WTC11 (cell line): ENCODE measurements at regions not wholly inside any gene's neighbourhood (a gene's known extent, or its start where the extent isn't known, plus 50 kb on each side); places are given as distances from the start of the nearest gene placed in this dataset.

Experiments
- ATAC-seq: fragments of 200-7000 bp; cut with Tn5 transposase; 2 replicates; pipeline ENCODE4 v1.10.0; 2021; ENCODE audit warnings: mild to moderate bottlenecking, moderate library complexity
- CTCF ChIA-PET: fragments of 300-600 bp; sonication (Branson Sonifier 250); formaldehyde crosslinking; loops from one replicate; lab custom pipeline; 2021; ENCODE audit warnings: antibody characterized with exemption; lab: Charles Lee
- POLR2A ChIA-PET: fragments of 350-600 bp; sonication (Branson Sonifier 250); formaldehyde crosslinking; loops from one replicate; lab custom pipeline; 2021; ENCODE audit warnings: antibody characterized with exemption; lab: Charles Lee
- DNase-seq: peaks from one replicate; pipeline ENCODE4 v3.0.0; 2021; ENCODE audit warnings: low spot score
- H3K27ac Mint-ChIP-seq: 2 replicates; pipeline ENCODE4 v1.8.0; 2021; ENCODE audit warnings: mixed read lengths
- H3K27me3 Mint-ChIP-seq: 2 replicates; pipeline ENCODE4 v1.8.0; 2021; ENCODE audit warnings: low read depth, mild to moderate bottlenecking, moderate library complexity, mixed read lengths
- H3K36me3 Mint-ChIP-seq: 2 replicates; pipeline ENCODE4 v1.8.0; 2021; ENCODE audit warnings: mixed read lengths
- H3K4me1 Mint-ChIP-seq: 2 replicates; pipeline ENCODE4 v1.8.0; 2022; ENCODE audit warnings: mixed read lengths
- H3K4me3 Mint-ChIP-seq: 2 replicates; pipeline ENCODE4 v1.8.0; 2021; ENCODE audit warnings: mild to moderate bottlenecking, moderate library complexity, mixed read lengths
- H3K9me3 Mint-ChIP-seq: 2 replicates; pipeline ENCODE4 v1.8.0; 2021; ENCODE audit warnings: mixed read lengths
- ATF1 ChIP-seq: sonication (generic); formaldehyde crosslinking; IDR thresholded peaks from 2 replicates; pipeline ENCODE4 v1.8.1; 2023; ENCODE audit warnings: mild to moderate bottlenecking, moderate library complexity, missing genetic modification reagents
- CTCF ChIP-seq: fragments of 200-600 bp; IDR thresholded peaks from 2 replicates; pipeline ENCODE4 v1.8.0; 2022; ENCODE audit warnings: antibody characterized with exemption
- E2F5 ChIP-seq: sonication (generic); formaldehyde crosslinking; IDR thresholded peaks from 2 replicates; pipeline ENCODE4 v1.8.1; 2022; ENCODE audit warnings: mild to moderate bottlenecking, moderate library complexity, missing genetic modification reagents
- GABPB1 ChIP-seq: sonication (generic); formaldehyde crosslinking; IDR thresholded peaks from 2 replicates; pipeline ENCODE4 v1.8.1; 2023; ENCODE audit warnings: mild to moderate bottlenecking, missing genetic modification reagents
- HMGXB4 ChIP-seq: sonication (generic); formaldehyde crosslinking; IDR thresholded peaks from 2 replicates; pipeline ENCODE4 v1.8.1; 2023; ENCODE audit warnings: mild to moderate bottlenecking, moderate library complexity, missing genetic modification reagents
- MLX ChIP-seq: sonication (generic); formaldehyde crosslinking; IDR thresholded peaks from 2 replicates; pipeline ENCODE4 v1.8.1; 2023; ENCODE audit warnings: mild to moderate bottlenecking, missing genetic modification reagents, moderate library complexity
- NR3C1 ChIP-seq: sonication (generic); formaldehyde crosslinking; conservative IDR thresholded peaks from 2 replicates; pipeline ENCODE4 v1.8.1; 2023; ENCODE audit warnings: low read depth, mild to moderate bottlenecking, missing genetic modification reagents
- STAT6 ChIP-seq: sonication (generic); formaldehyde crosslinking; conservative IDR thresholded peaks from 2 replicates; pipeline ENCODE4 v1.8.1; 2023; ENCODE audit warnings: mild to moderate bottlenecking, low read depth, missing genetic modification reagents, moderate library complexity
- ZNF219 ChIP-seq: sonication (generic); formaldehyde crosslinking; IDR thresholded peaks from 2 replicates; pipeline ENCODE4 v1.8.0; 2023; ENCODE audit warnings: missing genetic modification reagents, mild to moderate bottlenecking, borderline replicate concordance
- ZNF232 ChIP-seq: sonication (generic); formaldehyde crosslinking; IDR thresholded peaks from 2 replicates; pipeline ENCODE4 v1.8.0; 2022; ENCODE audit warnings: mild to moderate bottlenecking, missing genetic modification reagents
- ZNF396 ChIP-seq: fragments of 250-450 bp; sonication (Bioruptor Pico); IDR thresholded peaks from 2 replicates; pipeline ENCODE4 v1.8.0; 2021; ENCODE audit warnings: mild to moderate bottlenecking, moderate library complexity, borderline replicate concordance
- ZNF423 ChIP-seq: fragments of 250-450 bp; sonication (Bioruptor Pico); IDR thresholded peaks from 2 replicates; pipeline ENCODE4 v2.1.2; 2022; ENCODE audit warnings: mild to moderate bottlenecking, moderate library complexity
- ZNF671 ChIP-seq: fragments of 250-450 bp; sonication (Bioruptor Pico); IDR thresholded peaks from 2 replicates; pipeline ENCODE4 v1.8.0; 2021; ENCODE audit warnings: mild to moderate bottlenecking
- ZSCAN18 ChIP-seq: fragments of 250-450 bp; sonication (Bioruptor Pico); IDR thresholded peaks from 2 replicates; pipeline ENCODE4 v2.1.2; 2022; ENCODE audit warnings: mild to moderate bottlenecking, moderate library complexity

- Mint-ChIP-seq H3K36me3 (no peaks in the 10 kb centered on the region), H3K4me3 (no peak overlapping the region), H3K9me3 (0 out of 2 replicates have a peak, but pooled peaks cover 4% of the 10 kb centered on the region), H3K27me3 (no peaks in the 10 kb centered on the region), H3K27ac (peak overlapping the region; percentile 8; the same call in 1 of the 2 replicates), H3K4me1 (peaks cover 59% of the 10 kb centered on the region)
- CTCF ChIA-PET, result interaction anchor here (2.2 kb wide), 1 partner anchor 13 kb away, joined by 8 read pairs; no protein-coding TSS in a partner anchor
- DNase-seq, result no peak
- TF ChIP-seq STAT6 (CRISPR knock-in tag) (no peak), NR3C1 (CRISPR knock-in tag) (no peak), GABPB1 (CRISPR knock-in tag) (no peak), ZSCAN18 (CRISPR knock-in tag) (no peak)
- POLR2A ChIA-PET, result no interaction called here
- ATAC-seq, result no peak
Measured at GRCh38 chrX:10756441-10756840, 136.1 kb upstream of the MID1 start.

GRCh38 chrX:10759141-10759799 is 138.9 kb upstream of the MID1 start:
- TF ChIP-seq ZNF671 (CRISPR knock-in tag) (no peak), ZNF423 (CRISPR knock-in tag) (peak; percentile 64)
- Mint-ChIP-seq H3K4me3 (peak overlapping the region; percentile 47), H3K36me3 (no peaks in the 10 kb centered on the region), H3K27me3 (no peaks in the 10 kb centered on the region), H3K27ac (peak overlapping the region; percentile 89), H3K4me1 (peaks cover 52% of the 10 kb centered on the region), H3K9me3 (no peaks in the 10 kb centered on the region)
- DNase-seq (peak; percentile 22), ATAC-seq (peak; percentile 83)
- POLR2A ChIA-PET, result no interaction called here
- CTCF ChIA-PET, result no interaction called here

- CTCF ChIA-PET, result interaction anchor here (1.4 kb wide), 1 partner anchor 8 kb away, joined by 4 read pairs; no protein-coding TSS in a partner anchor
Measured at GRCh38 chrX:10761447-10761846, 141.1 kb upstream of the MID1 start.

GRCh38 chrX:10769195-10769594 is 148.8 kb upstream of the MID1 start:
- Mint-ChIP-seq H3K36me3 (no peaks in the 10 kb centered on the region), H3K4me1 (peaks cover 19% of the 10 kb centered on the region), H3K9me3 (no peaks in the 10 kb centered on the region), H3K27me3 (peaks cover 9% of the 10 kb centered on the region), H3K4me3 (peak overlapping the region; percentile 34), H3K27ac (peak overlapping the region; percentile 74; the same call in 1 of the 2 replicates)
- no peak for TF ChIP-seq ZNF396
- no peak for TF ChIP-seq CTCF
- TF ChIP-seq MLX (CRISPR knock-in tag), result no peak
- TF ChIP-seq E2F5 (CRISPR knock-in tag), result no peak
- no peak for TF ChIP-seq ZNF219 (CRISPR knock-in tag)
- no peak for DNase-seq
- peak; percentile 91 for ATAC-seq
- ChIA-PET CTCF (interaction anchor here (0.6 to 2.5 kb wide), 25 partner anchors 8 to 579 kb away, joined by 3 to 28 read pairs (median 3); partner anchors contain the start of gene MID1), POLR2A (no interaction called here)

More at GRCh38 chrX:10761447-10761846, 141.1 kb upstream of the MID1 start:
- Mint-ChIP-seq H3K27me3 (no peaks in the 10 kb centered on the region), H3K36me3 (no peaks in the 10 kb centered on the region), H3K4me3 (no peak overlapping the region), H3K9me3 (no peaks in the 10 kb centered on the region), H3K27ac (peak overlapping the region; percentile 71), H3K4me1 (peaks cover 32% of the 10 kb centered on the region)
- no peak for TF ChIP-seq ATF1
- no peak for TF ChIP-seq ZNF232
- no peak for TF ChIP-seq HMGXB4
- no peak for DNase-seq
- POLR2A ChIA-PET, result no interaction called here
- no peak for ATAC-seq
